NCI-H1436 treated with DMSO at 0.1 percent for 48 hours (cell line): ENCODE measurements at regions not wholly inside any gene's neighbourhood (a gene's known extent, or its start where the extent isn't known, plus 50 kb on each side); places are given as distances from the start of the nearest gene placed in this dataset.
"Not testable (repeated sequence)": the region's sequence is repeated elsewhere in the genome, so short reads cannot be mapped to it uniquely, and the experiment has no call there.

ENCODE experiments used
- DNase-seq: peaks from one replicate; lab custom pipeline; 2025; lab: John Stamatoyannopoulos, UW

GRCh38 chr3:177902876-177903275 is 633.4 kb upstream of the KCNMB2 start:
- DNase-seq, result no peak

DNA sequence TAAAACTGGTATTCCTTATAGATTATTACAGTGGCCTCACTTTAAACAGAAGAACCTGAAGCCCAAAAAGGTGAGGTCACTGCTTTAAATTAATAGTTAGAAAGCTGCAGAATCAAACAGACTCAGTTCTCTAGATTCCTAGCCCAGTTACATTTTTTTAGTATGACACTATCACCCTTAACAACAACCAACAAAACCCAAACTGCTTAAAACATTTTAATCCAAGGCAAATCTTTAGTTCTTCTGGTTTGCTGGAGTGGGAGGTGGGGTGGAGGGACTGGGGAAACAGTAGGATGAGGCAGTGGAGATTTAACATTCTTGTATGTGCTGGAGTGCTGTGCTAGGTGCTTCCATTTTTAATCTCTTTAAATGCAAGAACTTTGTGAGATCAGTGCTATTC is 631.6 kb upstream of the KCNMB2 start:
- DNase-seq, result no peak

DNA sequence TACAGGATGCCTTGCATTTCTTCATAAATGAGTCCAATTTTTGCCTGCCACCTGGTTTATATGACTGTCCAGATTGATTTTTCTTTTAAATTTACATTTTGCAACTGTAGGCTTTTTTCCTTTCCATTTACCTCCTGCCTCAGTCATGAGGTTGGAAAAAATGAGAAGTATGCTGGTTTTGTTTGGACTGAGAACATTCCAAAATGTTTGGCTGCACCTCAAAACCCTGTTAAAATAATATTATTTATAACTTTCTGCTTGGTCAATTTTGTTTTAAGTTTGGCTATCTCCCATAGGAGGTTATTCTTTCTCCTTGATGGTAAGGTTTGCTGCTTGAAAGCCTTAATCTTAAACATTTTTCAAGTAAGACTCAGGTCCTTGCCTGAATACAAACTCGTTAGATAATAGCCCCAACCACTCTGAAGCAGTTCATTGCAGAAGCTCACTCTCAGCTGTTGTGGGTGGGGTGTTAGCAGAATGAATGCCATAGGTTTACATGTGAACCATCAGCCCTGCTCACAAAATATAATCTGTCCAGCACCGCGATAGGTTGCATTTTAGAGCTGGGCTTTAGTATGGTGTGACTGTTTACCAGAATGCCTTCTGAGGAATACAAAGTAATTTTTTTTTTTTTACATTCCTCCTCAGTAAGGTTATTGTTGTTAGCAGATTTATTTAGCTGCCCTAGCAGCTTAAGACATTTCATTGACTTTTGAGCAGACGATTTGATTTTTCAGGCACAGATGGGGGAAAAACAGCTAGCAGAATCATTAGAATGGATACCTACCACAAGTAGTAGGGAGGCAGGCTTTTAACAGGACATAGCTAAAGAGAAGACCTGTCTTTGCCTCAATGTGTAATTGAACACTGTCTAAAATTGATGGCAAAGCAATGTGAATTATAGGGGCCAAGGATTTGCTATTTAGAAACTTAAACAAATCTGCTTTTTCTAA is 630.8 kb upstream of the KCNMB2 start:
- DNase-seq, result no peak

DNA sequence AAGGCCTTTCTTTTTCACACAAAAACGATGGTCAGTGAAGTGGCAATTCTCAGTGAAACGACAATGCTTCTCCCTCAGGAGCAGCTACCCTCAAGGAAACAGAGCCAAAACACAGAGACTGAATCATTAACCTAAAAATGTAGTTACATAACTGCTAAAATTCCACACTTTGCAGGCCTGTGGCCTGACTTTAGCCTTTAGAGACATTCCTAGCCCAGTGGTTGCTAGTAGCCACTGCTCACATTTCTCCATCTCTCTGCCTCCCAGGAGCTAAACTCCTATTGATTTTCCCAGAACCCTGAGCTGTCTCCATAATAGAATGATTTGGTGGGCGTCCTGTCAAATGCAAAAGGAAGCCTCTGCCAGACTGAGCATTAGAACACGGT is 630.1 kb upstream of the KCNMB2 start:
- no peak for DNase-seq

DNA sequence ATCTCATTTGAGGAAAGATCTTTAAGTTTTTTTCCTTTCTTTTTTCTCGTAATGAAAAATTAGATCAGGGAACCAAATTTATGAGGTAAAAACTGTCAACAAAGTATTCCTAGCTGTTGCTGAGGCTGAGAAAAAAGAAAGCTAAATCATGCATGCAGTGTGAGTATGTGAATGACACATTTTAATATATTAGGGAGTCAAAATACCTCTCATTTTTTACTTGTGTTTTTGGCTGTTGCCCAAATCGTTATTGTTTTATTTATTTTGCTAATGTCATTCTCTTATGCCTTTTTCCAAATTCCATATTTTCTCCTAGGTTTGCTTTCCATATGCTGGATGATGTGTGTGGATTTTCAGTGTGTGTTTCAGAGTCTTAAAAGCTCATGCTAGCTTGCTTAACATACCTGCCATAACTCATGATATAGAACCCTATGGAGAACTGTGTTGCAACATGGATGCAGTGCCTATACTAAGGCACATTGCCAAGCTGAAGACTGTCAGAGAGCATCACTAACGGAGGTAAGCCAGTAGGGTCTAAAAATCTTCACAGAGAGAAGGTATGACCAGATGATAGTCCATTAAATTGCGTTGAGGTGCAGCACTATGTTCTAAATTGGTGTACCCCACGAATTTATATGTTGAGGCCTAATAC is 629.5 kb upstream of the KCNMB2 start:
- no peak for DNase-seq

- DNase-seq, result not testable (repeated sequence)
Observed at GRCh38 chr3:177909530-177909929, 626.7 kb upstream of the KCNMB2 start.

DNA sequence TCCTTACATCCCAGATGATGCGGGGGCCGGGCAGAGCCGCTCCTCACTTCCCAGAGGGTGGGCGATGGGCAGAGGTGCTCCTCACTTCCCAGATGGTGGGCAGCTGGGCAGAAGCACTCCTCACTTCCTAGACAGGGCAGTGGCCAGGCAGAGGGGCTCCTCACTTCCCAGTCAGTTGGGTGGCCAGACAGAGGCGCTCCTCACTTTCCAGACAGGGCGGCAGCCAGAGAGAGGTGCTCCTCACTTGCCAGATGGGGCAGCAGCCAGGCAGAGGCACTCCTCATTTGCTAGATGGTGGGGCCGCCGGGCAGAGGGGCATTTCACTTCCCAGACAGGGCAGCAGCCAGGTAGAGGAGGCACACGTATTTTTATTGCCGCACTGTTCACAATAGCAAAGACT is 622.0 kb upstream of the KCNMB2 start:
- DNase-seq, result no peak

DNA sequence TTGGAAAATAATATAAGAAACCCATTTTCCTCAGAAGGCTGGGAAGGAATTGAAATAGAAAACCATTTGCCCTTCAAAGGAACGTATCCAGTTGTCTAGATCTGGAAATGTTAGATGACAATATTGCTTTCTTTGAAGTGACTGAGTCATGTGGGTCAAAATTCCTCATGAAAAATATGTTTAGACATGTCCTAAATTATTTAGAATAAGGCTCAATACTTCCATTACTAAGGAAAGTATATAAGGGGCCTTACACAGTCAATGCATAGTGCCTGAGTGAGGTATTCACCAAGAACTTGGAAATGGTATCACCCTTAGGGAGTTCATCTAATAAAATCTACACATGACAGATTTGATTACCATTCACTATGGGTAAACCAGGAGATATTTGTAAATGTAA is 619.8 kb upstream of the KCNMB2 start:
- DNase-seq, result no peak

DNA sequence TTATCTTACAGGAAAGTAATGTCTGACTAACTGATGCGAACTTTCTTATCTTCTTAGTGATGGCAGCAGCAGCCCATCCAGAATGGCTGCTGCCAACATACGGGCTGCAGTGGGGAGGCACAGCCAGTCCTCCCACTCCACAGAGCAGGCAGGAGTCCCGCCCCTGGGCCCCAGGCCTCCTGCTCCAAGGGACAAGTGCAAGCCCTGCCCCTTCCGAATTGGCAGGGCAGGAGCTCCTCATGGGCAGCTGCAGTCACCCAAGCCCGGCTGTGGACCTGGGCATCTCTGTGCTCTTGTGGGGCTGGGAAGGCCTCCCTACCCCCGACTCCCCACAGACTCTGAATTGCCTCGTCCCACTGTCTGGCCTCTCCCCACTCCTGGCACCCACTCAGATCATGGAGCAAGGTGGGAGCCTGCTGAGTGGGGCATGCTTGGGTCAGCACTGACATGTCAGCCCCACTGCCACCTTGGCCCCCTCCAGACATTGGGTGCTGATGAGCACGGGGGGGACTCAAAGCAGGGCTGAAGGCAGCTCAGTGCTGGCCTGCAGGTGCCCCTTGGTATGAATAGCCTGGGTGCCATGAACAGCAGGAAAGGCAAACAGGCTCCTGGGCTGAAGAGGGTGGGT is 618.9 kb upstream of the KCNMB2 start:
- no peak for DNase-seq

DNA sequence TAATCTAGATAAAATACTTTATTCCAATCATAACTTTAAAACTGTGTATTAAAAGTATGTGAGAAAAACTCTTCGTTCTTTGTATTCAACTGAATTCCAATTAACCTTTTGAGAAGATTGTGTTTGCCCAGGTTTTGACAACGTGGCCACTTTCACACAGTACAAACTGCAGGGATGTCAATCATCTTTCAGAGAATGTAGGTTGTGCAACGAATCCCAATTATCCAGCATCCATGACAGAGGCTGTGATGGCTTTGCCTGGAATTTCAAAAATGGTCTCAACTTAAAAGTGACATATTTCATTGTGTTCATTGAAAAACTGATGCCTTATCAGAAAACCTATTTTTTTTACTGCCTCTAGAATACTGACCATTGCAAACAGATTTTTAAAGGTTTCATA is 615.1 kb upstream of the KCNMB2 start:
- no peak for DNase-seq

DNA sequence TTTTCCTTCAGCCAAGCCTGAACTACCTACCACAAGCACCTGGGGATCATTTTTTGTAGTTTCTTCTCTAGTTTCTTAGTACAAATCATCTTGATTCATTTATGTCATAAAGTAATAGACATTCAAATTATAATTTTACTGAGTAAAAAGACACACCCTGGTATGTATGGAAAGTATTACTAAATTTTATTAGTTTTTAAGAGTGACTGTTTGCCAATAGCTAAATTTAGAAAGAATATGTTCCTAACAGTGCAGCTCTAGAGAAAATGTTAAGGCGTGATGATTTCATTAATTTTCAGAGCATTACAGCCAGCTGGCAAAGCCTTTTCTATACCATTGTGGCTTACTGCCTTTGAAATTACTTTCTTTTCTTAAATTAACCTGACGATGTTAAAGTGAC is 612.0 kb upstream of the KCNMB2 start:
- DNase-seq, result no peak

DNA sequence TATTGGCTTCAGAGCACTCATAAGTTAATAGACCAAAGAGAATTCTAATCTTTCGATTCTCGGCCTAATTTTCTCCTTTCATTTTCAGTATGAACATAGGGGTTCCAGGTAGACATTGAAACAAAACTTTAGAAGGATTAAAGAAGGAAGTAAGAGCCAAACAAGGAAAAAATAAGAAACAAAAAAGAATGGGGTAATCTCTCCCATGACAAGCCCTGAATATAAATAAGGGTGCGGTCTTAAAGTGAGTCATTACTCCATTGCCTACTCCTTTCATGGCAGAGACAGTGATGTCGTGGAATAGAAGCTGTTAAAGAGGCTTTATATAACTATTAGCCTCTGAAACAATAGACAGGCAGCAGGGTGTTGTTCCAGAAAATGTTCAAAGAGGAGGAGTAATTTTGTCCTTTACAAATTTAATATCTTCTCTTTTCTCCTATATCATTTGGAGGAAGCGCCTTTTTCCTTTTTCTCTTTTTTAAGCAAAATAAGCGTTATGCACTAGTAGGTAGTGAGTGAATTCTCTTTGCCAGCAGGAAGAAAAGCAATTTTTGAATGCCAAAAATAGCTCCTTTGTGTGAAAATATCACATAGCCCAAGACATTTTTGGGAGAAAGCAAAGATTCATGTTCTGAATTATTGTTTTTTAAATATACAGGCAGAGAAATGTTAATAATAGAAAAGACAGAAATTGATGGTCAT is 607.9 kb upstream of the KCNMB2 start:
- no peak for DNase-seq

GRCh38 chr3:177929310-177929709 is 606.9 kb upstream of the KCNMB2 start:
- DNase-seq, result no peak

GRCh38 chr3:177930771-177931170 is 605.5 kb upstream of the KCNMB2 start:
- DNase-seq, result no peak

DNA sequence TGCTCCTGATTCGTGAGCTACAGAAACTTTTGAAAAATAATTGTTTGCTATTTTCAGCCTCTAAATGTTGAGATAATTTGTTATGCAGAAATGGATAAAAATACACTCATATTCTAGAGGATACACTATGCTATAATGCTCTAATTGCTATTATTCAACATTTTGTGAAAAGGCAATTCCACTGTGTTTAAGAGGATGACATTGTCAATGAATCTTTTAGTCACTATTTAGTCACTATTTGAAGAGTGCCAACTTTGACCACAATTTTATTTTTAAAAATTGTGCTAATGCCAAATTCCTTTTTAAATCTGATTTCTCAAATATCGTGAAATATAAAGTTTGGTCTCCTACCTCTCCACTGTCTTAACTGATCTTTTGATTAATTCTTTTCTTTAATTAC is 604.9 kb upstream of the KCNMB2 start:
- DNase-seq, result no peak

- no peak for DNase-seq
Observed at GRCh38 chr3:177932346-177932745, 603.9 kb upstream of the KCNMB2 start.

- no peak for DNase-seq
Observed at GRCh38 chr3:177932750-177933660, 603.2 kb upstream of the KCNMB2 start.

DNA sequence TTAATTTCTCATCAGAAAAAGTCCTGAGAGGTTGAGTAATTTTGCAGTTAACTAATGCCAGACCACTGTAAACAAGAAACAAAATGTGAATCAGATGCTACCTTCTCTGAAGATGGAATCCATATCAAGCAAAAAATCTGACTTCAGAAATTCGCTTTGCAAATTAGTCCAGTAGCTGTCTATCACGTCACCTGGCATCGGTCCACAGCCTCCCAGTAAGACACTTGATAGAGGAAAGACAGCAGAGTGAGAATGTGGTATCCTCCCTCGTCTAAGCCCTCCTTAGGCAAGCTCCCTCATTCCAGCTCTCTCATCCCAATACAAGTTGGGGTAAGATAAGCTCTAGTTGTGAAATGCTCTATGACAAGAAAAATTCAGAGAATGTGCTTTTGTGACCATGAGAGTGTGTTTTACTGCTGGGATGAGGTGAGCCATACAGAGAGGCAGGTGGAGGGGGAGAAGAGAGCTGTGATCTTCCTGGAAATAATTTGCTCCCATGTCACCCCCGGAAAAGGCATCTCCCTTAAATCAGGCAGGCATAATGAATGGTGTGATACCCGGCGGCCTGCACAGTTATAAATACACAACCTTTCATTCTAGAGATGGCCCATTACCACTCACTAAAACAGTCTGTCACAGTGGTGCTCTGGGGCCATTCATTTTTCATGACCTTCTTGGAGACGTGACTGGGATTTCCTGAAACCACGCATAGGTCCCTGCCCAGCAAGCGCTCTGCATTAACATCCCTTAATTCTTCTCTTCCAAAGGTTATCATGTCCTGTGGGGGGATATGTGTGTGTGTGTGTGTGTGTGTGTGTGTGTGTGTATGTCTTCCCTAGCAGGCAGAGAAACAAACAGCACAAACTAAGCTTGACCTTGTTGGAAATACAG is 602.0 kb upstream of the KCNMB2 start:
- DNase-seq, result no peak

- peak; percentile 84 for DNase-seq
Observed at GRCh38 chr3:177935047-177935446, 601.2 kb upstream of the KCNMB2 start.

- DNase-seq, result no peak
Observed at GRCh38 chr3:177936721-177937120, 599.5 kb upstream of the KCNMB2 start.
